GM12878 (cell line): ENCODE measurements at regions not wholly inside any gene's neighbourhood (a gene's known extent, or its start where the extent isn't known, plus 50 kb on each side); places are given as distances from the start of the nearest gene placed in this dataset.

Experiments used
- ATAC-seq: fragments of 200-7000 bp; cut with Tn5 transposase; 3 replicates; pipeline ENCODE4 v1.9.1; 2020; ENCODE audit warnings: mild to moderate bottlenecking, moderate library complexity
- BruUV-seq: library from RNA; stranded (reverse); fragments of 400-500 nt; replicated peaks from 2 replicates; lab custom pipeline; 2021; lab: Mats Ljungman, UMichigan
- CTCF ChIA-PET: fragments of 300-600 bp; sonication (Branson Sonifier 250); formaldehyde crosslinking; extraction: SDS; loops from one replicate; lab custom pipeline; 2021; ENCODE audit warnings: inconsistent platforms; lab: Yijun Ruan, JAX
- POLR2A ChIA-PET: fragments of 350-600 bp; formaldehyde crosslinking; extraction: SDS; loops from one replicate; lab custom pipeline; 2021; ENCODE audit warnings: inconsistent platforms; lab: Charles Lee
- RAD21 ChIA-PET: fragments of 300-600 bp; sonication (Branson Sonifier 250); formaldehyde crosslinking; loops from one replicate; lab custom pipeline; 2023; ENCODE audit warnings: antibody characterized with exemption; ENCODE audit not compliant: unreplicated experiment; lab: Charles Lee
- SMC1A ChIA-PET: fragments of 300-600 bp; sonication (Branson Sonifier 250); formaldehyde crosslinking; loops from one replicate; lab custom pipeline; 2023; ENCODE audit not compliant: unreplicated experiment, uncharacterized antibody; lab: Charles Lee
- DNase-seq: peaks from one replicate; pipeline ENCODE4 v3.0.0-alpha.2; 2011; ENCODE audit warnings: low read depth, low spot score
- FAIRE-seq: peaks from 3 replicates; lab custom pipeline; 2011; peaks lifted over from hg19 to GRCh38; lab: Jason Lieb, UNC
- H2AFZ ChIP-seq: 2 replicates; pipeline ENCODE4 v1.6.0; 2011; ENCODE audit warnings: low read depth, low read length, control low read depth; ENCODE audit not compliant: control insufficient read depth
- H3K27ac ChIP-seq: 2 replicates; pipeline ENCODE4 v1.5.1; 2011; ENCODE audit warnings: control low read depth; ENCODE audit not compliant: control insufficient read depth, insufficient read depth
- H3K27me3 ChIP-seq, 2 experiments: replicated peaks in 1 of 2; 2 replicates each; pipeline versions ENCODE4 v1.6.0 to v1.6.1; 2011; ENCODE audit warnings: low read length in 1 of 2; ENCODE audit not compliant: control insufficient read depth in 2 of 2, insufficient read depth in 2 of 2
- H3K36me3 ChIP-seq, 2 experiments: 2 replicates each; pipeline ENCODE4 v1.5.1; 2011; ENCODE audit warnings: low read length in 1 of 2; ENCODE audit not compliant: control insufficient read depth in 2 of 2, insufficient read depth in 2 of 2
- H3K4me1 ChIP-seq: 2 replicates; pipeline ENCODE4 v1.6.1; 2011; ENCODE audit warnings: mild to moderate bottlenecking, low read length, moderate library complexity, mixed read lengths; ENCODE audit not compliant: control insufficient read depth, insufficient read depth
- H3K4me2 ChIP-seq: 2 replicates; pipeline ENCODE4 v1.6.0; 2011; ENCODE audit warnings: control low read depth; ENCODE audit not compliant: control insufficient read depth, insufficient read depth
- H3K4me3 ChIP-seq: fragments of 200-600 bp; sonication (generic); 2 replicates; pipeline ENCODE4 v1.5.1; 2016
- H3K79me2 ChIP-seq: 2 replicates; pipeline ENCODE4 v1.6.0; 2011; ENCODE audit warnings: low read length; ENCODE audit not compliant: control insufficient read depth, insufficient read depth
- H3K9ac ChIP-seq: 2 replicates; pipeline ENCODE4 v1.8.0; 2011; ENCODE audit warnings: low read length, control low read depth, mixed read lengths; ENCODE audit not compliant: control insufficient read depth, insufficient read depth
- H3K9me3 ChIP-seq: replicated peaks from 3 replicates; pipeline ENCODE4 v1.5.1; 2011; ENCODE audit warnings: mild to moderate bottlenecking, low read length; ENCODE audit not compliant: control insufficient read depth, insufficient read depth
- H4K20me1 ChIP-seq: 2 replicates; pipeline ENCODE4 v1.6.0; 2011; ENCODE audit not compliant: control insufficient read depth, insufficient read depth
- BCL3 ChIP-seq: IDR thresholded peaks from 2 replicates; pipeline ENCODE4 v1.6.1; 2011; ENCODE audit warnings: borderline replicate concordance, low read depth, mild to moderate bottlenecking, moderate library complexity, low read length; ENCODE audit not compliant: insufficient read depth, poor library complexity, severe bottlenecking
- BRCA1 ChIP-seq: IDR thresholded peaks from 2 replicates; pipeline ENCODE4 v1.6.1; 2011; ENCODE audit warnings: low read depth, low read length, improper control_type of control experiment
- CBFB ChIP-seq: IDR thresholded peaks from 2 replicates; pipeline ENCODE4 v1.6.1; 2016; ENCODE audit warnings: antibody characterized with exemption, low read depth
- CBX3 ChIP-seq: fragments of 200-600 bp; sonication (generic); IDR thresholded peaks from 2 replicates; pipeline ENCODE4 v1.6.1; 2016; ENCODE audit warnings: low read depth, borderline replicate concordance
- CHD4 ChIP-seq: fragments of 200-600 bp; sonication (generic); IDR thresholded peaks from 2 replicates; pipeline ENCODE4 v1.6.1; 2016; ENCODE audit warnings: mild to moderate bottlenecking
- CREM ChIP-seq: IDR thresholded peaks from 2 replicates; pipeline ENCODE4 v1.6.1; 2014; ENCODE audit warnings: antibody characterized with exemption, low read depth
- ETV6 ChIP-seq, 2 experiments: fragments of 450-650 bp in 1 of 2; IDR thresholded peaks in 1 of 2; conservative IDR thresholded peaks in 1 of 2; 2 replicates each; pipeline ENCODE4 v1.6.1; 2014; ENCODE audit warnings: antibody characterized with exemption in 1 of 2, borderline replicate concordance in 1 of 2, low read depth in 1 of 2, mild to moderate bottlenecking in 1 of 2, moderate library complexity in 1 of 2
- FOXM1 ChIP-seq: IDR thresholded peaks from 2 replicates; pipeline ENCODE4 v1.6.1; 2012; ENCODE audit warnings: low read depth, mild to moderate bottlenecking, inconsistent platforms, low read length, moderate library complexity
- GATAD2B ChIP-seq: fragments of 450-650 bp; conservative IDR thresholded peaks from 2 replicates; pipeline ENCODE4 v1.6.1; 2017; ENCODE audit warnings: low read depth, mild to moderate bottlenecking, moderate library complexity
- HDGF ChIP-seq: fragments of 450-650 bp; IDR thresholded peaks from 2 replicates; pipeline ENCODE4 v1.6.1; 2016; ENCODE audit warnings: antibody characterized with exemption
- IKZF2 ChIP-seq, 2 experiments: fragments of 450-650 bp; IDR thresholded peaks; 2 replicates each; pipeline ENCODE4 v1.6.1; 2017; ENCODE audit warnings: mild to moderate bottlenecking in 2 of 2, moderate library complexity in 2 of 2
- JUNB ChIP-seq: IDR thresholded peaks from 2 replicates; pipeline ENCODE4 v1.6.1; 2016; ENCODE audit warnings: antibody characterized with exemption, mild to moderate bottlenecking
- MEF2B ChIP-seq: fragments of 450-650 bp; IDR thresholded peaks from 2 replicates; pipeline ENCODE4 v1.6.1; 2018; ENCODE audit warnings: mild to moderate bottlenecking, moderate library complexity; ENCODE audit not compliant: partially characterized antibody, poor library complexity, severe bottlenecking
- NFIC ChIP-seq: IDR thresholded peaks from 2 replicates; pipeline ENCODE4 v1.6.1; 2012; ENCODE audit warnings: low read depth, mild to moderate bottlenecking, inconsistent platforms, low read length, moderate library complexity
- NFXL1 ChIP-seq: fragments of 450-650 bp; IDR thresholded peaks from 2 replicates; pipeline ENCODE4 v1.6.1; 2017; ENCODE audit warnings: antibody characterized with exemption, mild to moderate bottlenecking, borderline replicate concordance
- NRF1 ChIP-seq: conservative IDR thresholded peaks from 2 replicates; pipeline ENCODE4 v1.6.1; 2011; ENCODE audit warnings: mild to moderate bottlenecking, low read depth, low read length, improper control_type of control experiment
- PML ChIP-seq: IDR thresholded peaks from 2 replicates; pipeline ENCODE4 v1.6.1; 2012; ENCODE audit warnings: low read length, inconsistent platforms
- RAD51 ChIP-seq: fragments of 450-650 bp; IDR thresholded peaks from 2 replicates; pipeline ENCODE4 v1.6.1; 2016; ENCODE audit warnings: moderate library complexity, mild to moderate bottlenecking, inconsistent platforms
- SUPT20H ChIP-seq: IDR thresholded peaks from 2 replicates; pipeline ENCODE4 v1.6.1; 2011; ENCODE audit warnings: low read depth, mild to moderate bottlenecking, low read length, moderate library complexity, borderline replicate concordance; ENCODE audit not compliant: control insufficient read depth
- TCF7 ChIP-seq: IDR thresholded peaks from 2 replicates; pipeline ENCODE4 v1.6.1; 2014; ENCODE audit warnings: antibody characterized with exemption, borderline replicate concordance
- USF1 ChIP-seq: IDR thresholded peaks from 2 replicates; pipeline ENCODE4 v1.6.1; 2011; ENCODE audit warnings: borderline replicate concordance, low read depth, mild to moderate bottlenecking, moderate library complexity, mixed read lengths, low read length; ENCODE audit not compliant: insufficient read depth; ENCODE audit errors: extremely low read length
- YBX1 ChIP-seq: fragments of 450-650 bp; IDR thresholded peaks from 2 replicates; pipeline ENCODE4 v1.6.1; 2016; ENCODE audit warnings: antibody characterized with exemption
- YY1 ChIP-seq: IDR thresholded peaks from 2 replicates; pipeline ENCODE4 v1.6.1; 2011; ENCODE audit warnings: low read depth, mild to moderate bottlenecking, low read length
- ZBED1 ChIP-seq: IDR thresholded peaks from 2 replicates; pipeline ENCODE4 v1.6.1; 2016; ENCODE audit warnings: borderline replicate concordance
- ZNF217 ChIP-seq: fragments of 450-650 bp; IDR thresholded peaks from 2 replicates; pipeline ENCODE4 v1.6.1; 2017; ENCODE audit warnings: antibody characterized with exemption, mild to moderate bottlenecking
- WGBS: methylation state at CpG from one replicate; pipeline ENCODE4 v1.1.6; 2016; ENCODE audit warnings: low lambda C conversion rate; ENCODE audit not compliant: insufficient replicate concordance, insufficient coverage; ENCODE audit errors: missing lambda C conversion rate; 5-methylcytosine and 5-hydroxymethylcytosine counted together
- in situ Hi-C: fragments of 300-500 bp; cut with MboI; formaldehyde crosslinking; loops from 9 replicates; pipeline ENCODE4 v1.14.3; 2018; ENCODE audit warnings: mixed read lengths
- intact Hi-C: fragments of 100-400 bp; cut with micrococcal nuclease; formaldehyde crosslinking; loops from one replicate; pipeline ENCODE4 v1.14.2; 2022; ENCODE audit not compliant: unreplicated experiment

GRCh38 chr10:123537188-123537961 lies 128.8 kb upstream of the GPR26 start:
- H3K4me3 ChIP-seq = no peak overlapping the region
- H3K4me2 ChIP-seq = peak overlapping the region; percentile 56
- no peaks in the 10 kb centered on the region for H3K36me3 ChIP-seq
- H3K27ac ChIP-seq = peak overlapping the region; percentile 41; the same call in 1 of the 2 replicates
- intact Hi-C loops = loop anchor here (5.0 kb wide), 1 partner anchor 145 kb away; no protein-coding TSS in a partner anchor
- H3K9ac ChIP-seq = no peak overlapping the region
- 23% methylated on average over 6 of the region's 6 CpGs for WGBS
- CTCF ChIA-PET = interaction anchor here (2.1 kb wide), 1 partner anchor 158 kb away, joined by 5 read pairs; no protein-coding TSS in a partner anchor
- FAIRE-seq (peak; percentile 52), ATAC-seq (peak; percentile 61), DNase-seq (no peak)
- peaks cover 24% of the 10 kb centered on the region for H3K4me1 ChIP-seq
- H3K27me3 ChIP-seq = no peaks in the 10 kb centered on the region
- BruUV-seq = no TSS peak
- H4K20me1 ChIP-seq = no peaks in the 10 kb centered on the region
- POLR2A ChIA-PET = no interaction called here
- in situ Hi-C loops = no loop called here
- RAD21 ChIA-PET = no interaction called here
- H3K9me3 ChIP-seq = no peaks in the 10 kb centered on the region; the same call in 2 of the 3 replicates
- H3K79me2 ChIP-seq = no peaks in the 10 kb centered on the region
- H2AFZ ChIP-seq = no peak overlapping the region
- SMC1A ChIA-PET = interaction anchor here (1.2 to 1.3 kb wide), 2 partner anchors 17 to 21 kb away, joined by 3 to 4 read pairs; no protein-coding TSS in a partner anchor
- TF ChIP-seq JUNB (no peak), CHD4 (no peak), CBFB (no peak), RAD51 (no peak), NFXL1 (no peak), IKZF2 (IDR thresholded peaks at IDR 0.05) (no peak), BCL3 (peak; percentile 24), BRCA1 (no peak), TCF7 (no peak), ZBED1 (no peak), NRF1 (no peak), HDGF (no peak), MEF2B (peak; percentile 32), YBX1 (no peak), FOXM1 (peak; percentile 54), CBX3 (no peak), USF1 (no peak), CREM (peak; percentile 22; the same call in 1 of the 2 replicates), ZNF217 (peak; percentile 50; the same call in 1 of the 2 replicates), ETV6 (conservative IDR thresholded peaks at IDR 0.05 in 1 of 2, IDR thresholded peaks at IDR 0.05 in 1 of 2; ENCODE audit: borderline replicate concordance in 1 of 2, low read depth in 1 of 2) (no peak), YY1 (no peak), SUPT20H (no peak), NFIC (peak; percentile 72), GATAD2B (no peak), PML (0 out of 2 replicates have a peak, but pooled peaks have one; percentile 29)
